GM13977 (cell line): ENCODE measurements at regions not wholly inside any gene's neighbourhood (a gene's known extent, or its start where the extent isn't known, plus 50 kb on each side); places are given as distances from the start of the nearest gene placed in this dataset.
A peak's percentile ranks its signal among the peaks of the same experiment; 100 is the strongest.
"Not testable (repeated sequence)": the region's sequence is repeated elsewhere in the genome, so short reads cannot be mapped to it uniquely, and the experiment has no call there.

Source experiments
- DNase-seq: peaks from one replicate; pipeline ENCODE4 v3.0.0; 2012; ENCODE audit warnings: low spot score
- CTCF ChIP-seq: IDR thresholded peaks from 2 replicates; pipeline ENCODE4 v1.5.1; 2012; ENCODE audit warnings: mild to moderate bottlenecking, control low read depth; ENCODE audit not compliant: insufficient read depth; ENCODE audit errors: extremely low read depth, missing control alignments
- in situ Hi-C: fragments of 300-500 bp; cut with MboI; formaldehyde crosslinking; loops from one replicate; pipeline ENCODE4 v1.12.0; 2022; ENCODE audit warnings: low sequenced_read_pairs, low pct_unique_long_range_greater_than_20kb, mixed read lengths, inconsistent platforms; ENCODE audit not compliant: unreplicated experiment

DNA sequence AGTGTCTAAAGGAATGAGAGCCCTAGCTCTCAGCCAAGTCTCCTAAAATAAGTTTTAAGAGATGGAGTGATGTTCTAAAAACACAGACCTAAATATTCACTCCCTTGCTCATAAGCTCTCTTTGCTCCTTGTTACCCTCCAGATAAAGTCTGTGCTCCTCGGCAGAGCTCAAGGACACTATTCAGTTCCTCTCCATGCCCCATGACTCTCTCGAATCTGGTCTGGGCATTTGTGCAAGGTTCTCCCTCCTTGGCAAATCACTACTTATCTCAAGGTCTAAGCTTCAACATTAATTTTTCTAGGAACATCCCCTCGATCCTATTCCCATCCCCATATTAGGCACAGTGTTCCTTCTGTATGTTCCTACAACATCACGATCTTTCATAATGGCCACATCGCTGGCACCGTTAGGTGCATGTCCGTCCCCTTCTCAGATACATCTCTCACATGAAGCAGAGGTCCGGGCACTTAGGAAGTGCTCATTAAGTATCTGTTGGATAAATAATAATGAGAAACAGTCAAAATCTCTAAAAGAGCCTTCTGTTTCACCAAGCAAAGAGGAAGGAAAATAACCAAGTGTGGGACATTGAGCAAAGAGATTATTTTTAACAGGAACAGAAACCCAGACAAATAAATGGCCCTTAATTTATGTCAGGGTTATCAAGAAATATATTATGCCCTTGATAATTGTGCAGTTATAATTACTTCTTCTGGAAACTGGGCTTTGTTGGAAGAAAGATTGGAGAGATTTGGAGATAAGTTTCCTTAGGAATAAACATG lies 85.9 kb upstream of the HTR4 start:
- DNase-seq, result no peak
- in situ Hi-C loops, result loop anchor here (25.0 kb wide), 1 partner anchor 522 kb away; the partner anchor contains the start of gene AFAP1L1

DNA sequence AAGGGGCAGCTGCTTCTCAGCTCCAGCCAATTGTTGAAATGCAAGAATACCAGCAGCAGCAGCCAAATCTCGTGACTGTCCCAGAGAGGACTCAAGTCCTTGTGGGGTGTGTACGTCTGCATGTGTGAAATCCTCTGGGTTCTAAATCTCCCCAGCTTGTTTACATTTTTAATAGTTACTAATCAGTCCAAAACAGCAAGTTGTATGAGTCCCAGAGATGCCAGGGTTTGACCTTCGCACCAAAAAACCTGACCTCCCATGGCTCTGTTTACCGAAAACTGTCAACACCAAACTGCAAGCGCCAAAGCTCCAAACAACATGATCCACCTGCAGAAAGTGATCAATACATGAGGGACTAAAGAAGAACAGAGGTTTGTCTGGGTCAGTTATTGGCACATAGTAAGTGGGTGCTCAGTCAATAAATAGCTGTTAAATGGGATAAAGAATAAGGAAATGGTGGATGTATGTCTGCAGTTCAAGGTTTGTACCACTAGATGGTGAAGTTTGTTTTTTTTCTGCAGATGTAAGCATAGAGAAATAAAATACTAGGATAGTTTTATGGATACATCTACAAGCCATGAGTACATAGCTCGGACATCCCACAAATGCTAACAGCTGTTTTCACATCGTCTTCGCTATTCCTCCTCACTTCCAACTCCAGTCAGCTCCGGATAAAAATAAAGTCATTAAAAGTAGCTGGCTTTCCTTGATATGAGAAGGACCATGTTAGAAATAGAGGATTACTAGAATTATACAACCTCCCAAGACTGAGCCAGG lies 85.3 kb upstream of the ADRB2 start:
- peak; percentile 25 for DNase-seq
- in situ Hi-C loops, result loop anchor here (25.0 kb wide), 1 partner anchor 521 kb away; the partner anchor contains the start of gene AFAP1L1
- TF ChIP-seq CTCF, result peak; percentile 74

More for the DNA sequence above, 85.9 kb upstream of the HTR4 start:
- TF ChIP-seq CTCF, result no peak

- DNase-seq, result not testable (repeated sequence)
- in situ Hi-C loops, result loop anchor here (25.0 kb wide), 1 partner anchor 521 kb away; the partner anchor contains the start of gene AFAP1L1
Measured at GRCh38 chr5:148741766-148742165, 84.6 kb upstream of the ADRB2 start.

DNA sequence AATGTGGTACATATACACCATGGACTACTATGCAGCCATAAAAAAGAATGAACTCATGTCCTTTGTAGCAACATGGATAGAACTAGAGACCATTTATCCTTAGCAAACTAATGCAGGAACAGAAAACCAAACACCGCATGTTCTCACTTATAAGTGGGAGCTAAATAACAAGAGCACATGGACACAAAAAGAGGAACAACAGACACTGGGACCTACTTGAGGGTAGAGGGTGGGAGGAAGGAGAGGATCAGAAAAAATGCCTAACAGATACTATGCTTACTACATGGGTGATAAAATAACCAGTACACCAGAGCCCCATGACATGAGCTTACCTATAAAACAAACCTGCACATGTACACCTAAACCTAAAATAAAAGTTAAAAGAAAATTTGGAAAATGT lies 82.0 kb upstream of the ADRB2 start:
- in situ Hi-C loops, result loop anchor here (25.0 kb wide), 1 partner anchor 518 kb away; the partner anchor contains the start of gene AFAP1L1
- not testable (repeated sequence) for DNase-seq

GRCh38 chr5:148746826-148747535 lies 79.4 kb upstream of the ADRB2 start:
- TF ChIP-seq CTCF, result no peak
- DNase-seq, result peak; percentile 10
- in situ Hi-C loops, result loop anchor here (25.0 kb wide), 1 partner anchor 515 kb away; the partner anchor contains the start of gene AFAP1L1

DNA sequence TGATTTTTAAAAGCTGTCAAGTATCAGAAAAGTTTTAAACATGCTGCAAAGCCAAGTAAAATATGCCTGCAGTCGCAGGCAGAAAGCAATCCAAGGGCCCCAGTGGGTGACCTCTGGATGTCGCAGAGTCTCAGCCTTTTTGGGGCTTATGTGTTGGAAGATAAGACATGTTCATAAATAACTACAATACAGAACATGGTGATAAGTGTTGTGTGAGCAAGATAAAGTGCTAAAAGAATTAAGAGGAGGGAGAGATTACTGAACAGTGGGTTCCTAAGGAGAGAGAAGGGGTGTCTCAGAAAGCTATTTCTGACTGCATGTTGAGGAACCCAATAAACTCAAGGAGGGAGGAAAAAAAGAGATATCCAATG lies 78.9 kb upstream of the ADRB2 start:
- DNase-seq, result no peak
- no peak for TF ChIP-seq CTCF
- in situ Hi-C loops, result loop anchor here (25.0 kb wide), 1 partner anchor 515 kb away; the partner anchor contains the start of gene AFAP1L1

DNA sequence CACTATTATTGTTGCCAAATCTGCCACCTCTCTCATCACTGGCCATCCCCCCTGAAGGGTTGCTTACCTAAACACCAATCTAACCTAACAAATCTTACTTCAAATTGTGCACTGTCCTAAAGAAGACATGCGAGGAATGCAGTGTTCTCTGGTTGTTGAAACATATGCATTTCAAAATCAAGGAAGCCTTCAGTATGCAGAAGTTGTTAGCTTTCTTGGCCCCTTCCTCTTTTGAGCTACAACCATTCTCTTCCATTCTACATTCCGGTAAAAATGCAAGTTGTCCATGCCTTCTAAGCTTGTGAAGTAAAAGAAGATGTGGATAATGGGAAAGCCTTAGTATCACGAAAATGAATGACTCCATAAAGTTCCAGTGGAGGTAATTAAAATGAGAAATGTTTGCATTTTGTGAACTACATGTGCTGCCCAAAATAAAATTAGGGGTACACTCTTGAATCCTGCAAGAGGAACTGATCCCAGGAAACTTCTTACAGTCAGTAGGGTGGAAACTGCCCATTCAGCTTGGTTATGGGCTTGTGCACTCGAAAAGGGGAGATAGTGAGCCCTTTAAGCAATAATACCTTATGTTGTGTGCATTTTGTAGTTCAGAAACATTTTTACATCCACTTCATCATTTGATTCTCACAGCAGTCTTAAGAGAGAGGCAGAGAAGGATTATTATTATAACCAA lies 77.6 kb upstream of the ADRB2 start:
- in situ Hi-C loops, result loop anchor here (25.0 kb wide), 1 partner anchor 513 kb away; the partner anchor contains the start of gene AFAP1L1
- no peak for DNase-seq
- no peak for TF ChIP-seq CTCF
